Stimulated activated CD8-positive, alpha-beta memory T cell treated with anti-CD3 and anti-CD28 coated beads, Interleukin-2, amount 100 ng/mL, for 48 hours (primary cell): ENCODE measurements at regions not wholly inside any gene's neighbourhood (a gene's known extent, or its start where the extent isn't known, plus 50 kb on each side); places are given as distances from the start of the nearest gene placed in this dataset.

Source experiments
- DNase-seq, 2 donors: peaks; one replicate each; pipeline ENCODE4 v3.0.0-alpha.2; 2020; ENCODE audit warnings: low read depth in 2 of 2

DNA sequence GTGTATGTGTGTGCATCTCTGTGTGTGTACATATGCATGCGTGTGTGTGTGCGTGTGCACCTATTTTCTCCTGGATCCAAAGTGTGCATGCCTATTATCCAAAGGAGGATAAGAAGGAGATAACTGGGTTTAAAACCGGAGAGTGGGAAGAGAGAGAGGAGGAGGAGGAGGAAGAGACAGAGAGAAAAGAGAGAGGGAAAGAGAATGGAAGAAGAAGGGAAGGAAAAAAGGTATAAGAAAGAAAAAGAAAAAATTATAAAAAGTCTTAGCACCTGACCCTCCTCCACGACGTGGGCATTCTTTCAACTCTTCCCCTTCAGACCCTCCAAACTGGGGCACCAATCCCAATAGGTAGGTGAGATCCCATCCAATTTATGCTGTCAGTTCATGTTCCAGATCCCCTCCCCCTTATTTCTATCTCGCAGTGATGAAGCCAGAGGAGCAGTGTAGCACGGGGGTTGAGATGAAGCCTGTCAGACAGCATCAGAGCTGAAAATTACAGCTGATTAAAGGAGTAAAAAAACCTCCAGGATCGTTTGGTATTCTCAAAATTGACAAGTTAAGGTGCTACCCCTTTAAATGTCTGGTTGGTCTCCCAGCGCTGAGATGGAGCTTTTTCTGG, 386.7 kb upstream of the ATP5MC3 start:
- DNase-seq: no peak

DNA sequence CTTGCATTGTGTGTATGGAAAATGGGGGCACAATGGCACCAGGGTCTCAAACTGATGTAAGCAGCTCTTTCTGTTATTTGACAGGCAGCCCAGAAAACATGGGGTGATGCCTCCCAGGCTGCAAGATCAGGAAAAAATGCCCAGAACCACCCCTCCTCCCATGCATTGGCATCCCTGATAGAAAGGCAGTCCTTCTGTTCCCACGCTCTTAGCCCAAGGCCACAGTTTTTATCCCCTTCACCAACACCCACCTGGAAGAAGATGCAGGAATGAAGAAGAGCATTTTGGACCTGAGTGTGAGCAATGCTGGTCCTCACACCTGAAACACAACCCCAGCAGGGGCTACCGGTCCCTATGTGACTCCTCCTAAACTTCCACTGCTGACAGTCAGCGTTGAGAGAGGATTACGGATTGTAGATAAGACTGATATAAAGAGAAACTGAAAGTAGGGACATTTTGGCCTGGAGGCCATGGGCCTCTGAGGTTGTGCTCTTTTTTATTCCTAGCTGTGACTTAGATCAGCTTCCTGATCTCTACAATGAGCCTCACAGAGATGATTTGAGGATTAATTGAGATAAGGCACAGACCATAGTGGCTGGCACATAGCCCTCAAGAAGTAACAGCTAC, 386.0 kb upstream of the ATP5MC3 start:
- DNase-seq: no peak

DNA sequence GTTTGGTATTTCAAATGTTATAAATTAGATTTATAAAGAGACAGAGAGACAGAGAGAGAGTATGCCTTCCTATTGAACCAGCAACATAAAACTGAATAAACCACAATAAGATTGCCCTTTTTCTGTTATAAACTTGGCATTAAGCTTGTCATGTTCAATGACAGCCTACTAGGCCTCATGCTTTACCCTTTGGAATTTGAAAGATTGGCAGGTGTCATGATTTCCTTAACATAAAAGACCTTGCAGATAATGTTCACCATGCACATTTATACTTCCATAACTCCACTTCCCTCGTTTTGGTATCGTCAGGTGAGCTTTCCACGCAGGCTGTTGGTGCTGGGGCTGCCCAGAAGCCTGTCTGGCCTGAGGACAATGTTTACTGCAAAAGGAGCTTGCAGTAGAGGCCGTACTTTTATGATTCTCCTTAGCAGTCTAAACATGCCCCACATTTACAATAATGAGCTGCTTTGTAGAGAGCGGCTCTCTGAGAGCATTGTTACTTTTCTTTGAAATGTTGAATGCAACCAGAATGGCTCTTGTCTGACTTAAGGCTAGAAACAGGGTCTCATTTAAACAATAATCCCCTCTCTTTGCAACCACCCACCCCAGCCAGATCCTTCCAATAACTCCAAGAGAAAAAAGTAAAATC, 379.1 kb upstream of the ATP5MC3 start:
- DNase-seq: no peak

DNA sequence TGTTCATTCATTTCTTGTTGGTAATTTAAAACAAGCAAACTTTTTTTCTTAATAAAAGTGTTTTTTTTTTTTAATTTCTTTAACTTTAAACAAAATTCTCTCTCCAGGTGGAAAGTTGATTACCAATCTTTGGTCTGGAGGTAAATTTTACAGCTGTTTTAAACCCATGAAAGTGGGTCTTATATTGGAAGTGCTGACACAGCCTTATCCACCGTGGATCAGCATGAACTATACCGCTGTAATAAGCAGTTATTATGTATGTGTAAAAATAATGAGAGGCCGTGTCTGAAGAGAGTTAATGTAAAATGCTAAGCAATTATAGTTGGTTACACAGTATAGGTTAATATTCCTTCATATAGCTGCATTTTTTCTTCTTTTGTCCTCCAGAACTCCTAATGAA, 378.1 kb upstream of the ATP5MC3 start:
- no peak for DNase-seq

DNA sequence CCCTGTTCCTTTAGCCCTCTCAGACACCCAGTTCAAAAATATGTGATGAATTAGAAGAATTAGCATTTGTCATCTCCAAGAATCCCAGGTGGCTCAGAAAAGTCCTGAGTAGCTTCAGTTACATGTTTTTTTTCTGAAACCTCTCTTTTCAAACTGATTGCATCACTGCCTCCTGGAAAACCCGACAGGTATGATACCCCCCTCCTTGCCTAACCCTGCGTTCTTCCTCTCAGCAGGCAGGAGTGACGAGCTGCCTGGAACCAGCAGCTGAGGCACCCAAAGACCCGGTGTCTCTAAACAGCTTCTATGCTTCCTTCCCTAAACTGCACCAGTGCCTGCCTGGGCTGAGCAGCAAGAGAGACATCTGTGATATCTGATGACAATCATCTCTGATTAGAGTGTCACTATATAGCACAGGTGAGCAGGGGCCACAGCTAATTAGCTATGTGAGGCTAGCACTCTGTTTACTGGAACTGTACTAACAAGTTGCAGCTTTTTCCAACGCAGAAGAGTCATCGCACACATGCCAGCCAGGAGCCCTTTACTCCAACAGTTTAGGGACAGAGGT, 376.4 kb upstream of the ATP5MC3 start:
- no peak for DNase-seq

DNA sequence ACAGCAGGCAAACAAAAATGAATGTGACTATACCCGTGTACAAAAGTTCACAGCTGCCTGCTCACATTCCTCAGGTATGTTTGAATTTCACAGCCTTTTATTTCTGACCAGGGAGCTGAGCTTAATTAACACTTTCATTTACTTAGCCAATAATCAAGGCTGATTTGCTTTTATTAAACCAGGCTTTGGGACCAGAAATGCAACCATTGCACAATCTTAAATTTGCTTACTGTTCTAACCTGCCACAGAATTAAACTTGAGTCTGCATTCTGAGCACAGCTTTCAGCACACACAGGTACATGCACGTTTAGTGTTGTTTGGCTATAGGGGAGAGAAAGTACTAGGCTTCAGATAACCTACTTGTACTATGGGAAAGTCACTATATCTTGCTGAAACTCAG, 372.4 kb upstream of the ATP5MC3 start:
- DNase-seq: no peak

DNA sequence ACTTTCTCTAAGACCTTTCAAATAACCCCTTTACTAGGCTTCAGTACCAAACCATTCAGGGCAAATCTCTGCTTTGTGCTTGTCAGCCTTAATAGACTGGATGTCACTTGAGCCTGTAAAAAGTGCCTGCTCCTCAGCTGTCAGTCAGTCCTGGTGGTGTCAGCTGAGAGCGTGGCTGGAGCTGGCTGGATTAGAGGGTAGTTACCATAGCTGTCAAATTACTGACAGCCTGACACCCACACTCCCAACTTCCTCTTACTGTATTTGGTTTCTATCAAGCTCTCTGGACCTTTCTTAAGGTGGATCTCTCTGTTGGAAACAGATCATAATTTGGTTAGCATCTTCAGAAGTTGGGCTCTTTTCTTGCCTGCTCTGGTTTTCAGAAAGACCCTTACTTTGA, 371.4 kb upstream of the ATP5MC3 start:
- no peak for DNase-seq

DNA sequence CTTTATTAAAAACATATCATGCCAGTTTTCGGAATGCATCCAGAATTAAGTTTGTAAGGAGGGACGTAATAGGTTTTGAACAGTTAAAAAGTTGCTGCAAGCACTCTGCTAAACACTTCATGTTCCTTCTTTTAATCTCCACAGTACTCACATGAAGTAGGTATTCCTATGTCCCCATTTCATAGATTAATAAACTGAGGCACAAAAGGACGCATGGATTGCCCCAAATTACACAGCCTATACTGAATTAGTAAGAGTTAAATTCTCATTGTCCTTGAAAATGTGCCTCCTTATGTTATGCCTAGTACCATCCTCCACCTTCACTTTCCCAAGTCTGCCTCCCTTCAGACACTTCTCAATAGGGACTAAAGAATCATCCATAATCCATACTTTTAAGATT, 358.9 kb upstream of the ATP5MC3 start:
- no peak for DNase-seq

DNA sequence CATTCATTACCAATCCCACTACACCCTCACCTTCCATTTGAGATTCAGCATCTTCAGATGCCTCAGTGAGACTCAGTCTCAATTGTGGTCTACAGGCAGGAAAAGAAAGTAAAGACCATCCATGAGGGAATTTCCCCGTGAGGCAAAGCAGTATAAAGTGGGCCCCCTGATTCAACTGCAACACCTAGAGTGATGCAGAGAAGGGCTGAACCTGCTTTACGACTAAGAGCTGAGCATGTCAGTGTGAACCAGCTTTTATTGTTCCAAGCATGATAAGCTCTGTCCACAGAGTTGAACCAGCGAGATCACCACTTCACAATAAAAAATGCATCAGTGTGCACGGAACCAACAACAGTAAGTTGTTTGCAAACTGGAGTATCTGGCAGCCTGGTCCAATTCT, 357.6 kb upstream of the ATP5MC3 start:
- DNase-seq: no peak

DNA sequence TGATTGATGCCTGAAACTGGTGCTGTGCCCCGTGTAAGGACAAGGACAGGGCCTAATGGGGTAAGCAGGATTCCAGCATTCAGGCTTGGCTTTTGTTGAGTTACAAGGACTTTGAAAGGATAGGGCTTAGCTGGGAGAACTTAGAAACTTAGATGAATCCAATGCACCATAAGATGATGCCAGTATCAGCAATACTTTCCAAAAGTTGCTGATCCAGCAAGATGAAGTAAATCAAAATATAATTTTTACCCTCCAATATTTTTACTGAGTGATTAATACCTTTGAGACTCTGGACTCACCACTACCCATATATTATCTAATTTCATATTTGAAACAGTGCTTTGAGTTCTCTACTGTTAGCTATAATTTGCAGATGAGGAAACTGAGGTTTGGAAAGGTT, 354.5 kb upstream of the ATP5MC3 start:
- no peak for DNase-seq

DNA sequence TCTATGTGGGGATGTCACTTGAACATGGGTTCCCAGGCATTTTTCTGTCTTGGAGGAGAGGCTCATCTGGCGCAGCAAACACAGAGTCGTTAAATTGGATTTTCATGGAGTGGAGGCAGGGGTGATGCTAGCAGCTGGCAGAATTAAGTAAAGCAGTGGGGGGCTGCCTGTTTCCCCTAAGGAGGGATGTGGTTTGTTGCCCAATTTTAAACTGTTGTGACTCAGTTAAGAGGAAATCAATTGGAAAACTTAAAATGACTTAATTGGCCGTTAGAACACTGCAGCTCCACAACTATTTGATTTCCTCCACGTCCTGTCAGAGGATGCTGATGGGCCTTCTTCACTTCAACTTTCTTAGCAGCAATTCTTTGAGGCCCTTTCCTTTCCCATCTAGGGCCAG, 354.1 kb upstream of the ATP5MC3 start:
- DNase-seq: no peak

DNA sequence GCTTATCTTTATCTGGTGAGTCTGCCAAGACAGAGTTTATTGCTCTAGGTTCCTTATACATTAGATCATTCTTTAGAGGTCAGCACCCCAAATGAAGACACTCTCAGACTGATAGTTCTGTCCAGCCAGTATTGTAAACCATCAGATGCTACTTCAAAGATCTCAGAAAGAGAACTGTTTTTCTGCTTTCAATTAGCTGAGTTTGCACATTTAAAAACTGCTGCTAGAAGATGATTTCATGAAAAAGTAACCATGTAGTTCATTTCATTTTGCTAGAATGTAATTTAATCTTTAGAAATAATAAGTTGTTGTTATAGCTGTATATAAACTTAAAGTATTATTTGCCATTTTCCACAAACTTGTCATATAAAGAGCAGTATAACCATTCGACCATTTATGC, 344.5 kb upstream of the ATP5MC3 start:
- DNase-seq: no peak

DNA sequence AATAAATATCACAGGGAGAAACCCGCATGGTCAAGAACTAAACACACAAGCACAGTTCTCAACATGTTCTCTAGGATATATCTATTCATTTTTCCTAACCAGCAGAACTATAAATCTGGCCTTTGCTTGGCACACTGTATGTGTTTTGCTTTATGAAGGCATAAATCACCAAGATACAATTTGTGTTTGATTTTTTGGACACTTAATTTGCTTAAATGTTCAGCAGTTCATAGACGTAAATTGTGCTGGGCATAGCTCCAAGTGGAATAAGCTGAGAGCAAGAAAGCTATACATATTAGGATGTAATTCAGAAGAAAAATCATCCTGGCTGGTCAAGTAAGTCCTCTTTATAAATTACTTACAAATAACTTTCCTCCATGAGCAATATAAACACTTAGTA, 341.5 kb upstream of the ATP5MC3 start:
- DNase-seq: no peak

DNA sequence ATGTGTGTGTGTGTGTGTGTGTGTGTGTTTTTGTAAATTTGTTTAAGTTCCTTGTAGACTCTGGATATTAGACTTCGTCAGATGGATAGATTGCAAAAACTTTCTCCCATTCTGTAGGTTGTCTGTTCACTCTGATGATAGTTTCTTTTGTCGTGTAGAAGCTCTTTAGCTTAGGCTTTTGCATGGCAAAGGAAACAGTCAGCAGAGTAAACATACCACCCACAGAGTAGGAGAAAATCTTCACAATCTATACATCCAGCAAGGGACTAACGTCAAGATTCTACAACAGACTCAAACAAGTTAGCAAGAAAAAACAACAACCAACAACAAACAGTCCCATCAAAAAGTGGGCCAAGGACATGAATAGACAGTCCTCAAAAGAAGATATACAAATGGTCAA, 336.7 kb upstream of the ATP5MC3 start:
- no peak for DNase-seq

DNA sequence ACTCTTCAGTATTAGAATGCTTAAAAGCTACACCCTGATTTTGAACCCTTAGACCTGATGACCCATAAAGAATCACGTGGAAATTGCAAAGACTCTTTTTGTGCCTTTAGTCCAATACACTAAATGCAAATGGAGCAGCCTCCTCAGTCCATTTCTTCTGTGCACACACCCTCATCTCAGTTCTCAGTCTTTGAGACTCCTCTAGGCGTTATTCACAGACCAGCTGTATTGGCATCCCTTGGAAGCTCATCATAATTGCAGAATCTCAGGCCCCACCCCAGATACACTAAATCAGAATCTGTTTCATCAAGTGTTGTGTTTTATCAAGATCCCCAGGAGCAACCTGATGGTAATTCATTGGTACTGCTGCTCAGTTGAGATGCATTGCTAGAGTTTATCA, 335.0 kb upstream of the ATP5MC3 start:
- no peak for DNase-seq

DNA sequence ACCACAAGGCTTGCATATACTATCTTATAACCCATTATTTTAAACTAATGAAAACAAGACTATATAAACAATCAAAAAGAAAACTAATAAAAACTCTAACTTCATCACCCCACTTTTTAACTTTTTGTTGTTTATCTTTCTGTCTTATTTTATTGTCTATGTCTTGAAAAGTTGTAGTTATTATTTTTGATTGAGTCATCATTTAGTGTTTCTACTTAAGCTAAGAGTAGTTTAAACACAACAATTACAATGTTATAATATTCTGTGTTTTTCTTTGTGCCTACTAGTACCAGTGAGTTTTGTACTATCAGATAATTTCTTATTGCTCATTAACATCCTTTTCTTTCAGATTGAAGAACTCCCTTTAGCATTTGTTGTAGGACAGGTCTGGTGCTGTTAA, 318.7 kb upstream of the ATP5MC3 start:
- DNase-seq: no peak

DNA sequence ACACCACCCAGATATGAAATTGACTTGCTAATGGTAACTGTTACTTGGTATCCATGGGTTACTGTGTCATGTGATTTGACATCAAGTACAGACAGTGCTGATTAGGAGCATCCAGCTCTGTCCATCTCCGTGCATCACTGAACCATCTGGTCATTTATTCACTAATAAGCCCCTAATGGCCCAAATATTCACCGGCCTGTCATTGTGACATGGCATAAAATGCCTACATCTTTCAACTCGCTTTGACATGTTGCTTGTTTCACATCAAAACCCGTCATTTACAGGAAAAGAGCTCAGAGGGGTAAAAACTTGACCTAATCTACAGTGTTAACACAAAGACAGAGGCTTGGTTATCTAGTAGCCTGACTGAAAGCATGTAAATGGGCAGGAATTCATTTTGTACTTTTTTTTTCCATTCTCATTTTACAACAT, 308.9 kb upstream of the ATP5MC3 start:
- no peak for DNase-seq

DNA sequence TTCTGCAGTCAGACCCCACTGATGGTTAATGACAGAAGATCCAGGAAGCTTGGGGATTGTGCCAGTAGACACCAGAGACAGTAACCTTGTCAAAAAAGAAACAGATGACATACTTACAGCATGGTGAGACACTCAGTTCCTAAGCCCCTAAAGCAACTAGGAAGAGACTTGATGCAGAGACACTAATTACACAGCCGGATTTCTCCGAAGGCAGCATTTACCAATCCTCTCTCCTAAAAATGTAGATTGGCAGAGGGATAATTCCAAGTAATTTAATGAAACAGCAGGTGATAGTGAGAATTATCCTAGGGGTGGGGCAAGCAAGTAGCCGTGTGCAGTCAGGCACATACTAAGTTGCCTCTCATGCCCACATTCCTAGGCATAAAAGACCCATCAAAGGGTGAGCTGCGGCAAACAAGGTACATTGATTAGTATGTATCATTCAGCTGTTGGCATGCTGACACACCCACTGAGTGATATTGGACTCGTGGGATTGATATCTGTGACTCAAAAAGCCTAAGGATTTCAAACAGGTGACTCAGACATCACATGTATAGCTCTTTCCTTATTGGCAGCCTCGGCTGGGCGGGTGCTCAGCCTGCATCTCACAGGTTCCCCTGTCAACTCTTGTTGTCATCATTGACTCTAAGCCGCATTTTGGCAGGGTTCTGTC, 296.7 kb upstream of the ATP5MC3 start:
- no peak for DNase-seq

DNA sequence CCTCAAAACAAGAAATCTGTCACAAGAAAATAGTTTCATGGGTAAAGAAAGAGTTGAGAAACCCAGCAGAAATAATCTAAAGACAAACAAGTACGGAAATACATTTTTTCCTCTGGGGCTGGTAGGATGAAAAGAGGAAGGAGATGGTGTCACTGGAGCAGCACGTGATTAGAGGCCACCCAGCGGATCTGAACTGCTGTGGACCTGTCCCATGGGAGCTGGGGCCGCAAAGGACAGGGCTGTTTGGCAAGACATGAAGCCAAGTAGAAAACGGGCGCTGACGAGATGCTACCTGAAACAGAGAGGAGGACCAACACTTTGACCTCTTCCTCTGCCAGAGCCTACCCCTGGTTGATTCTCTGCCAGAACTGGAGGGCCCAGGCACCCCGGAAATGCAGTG, 295.4 kb upstream of the ATP5MC3 start:
- no peak for DNase-seq

DNA sequence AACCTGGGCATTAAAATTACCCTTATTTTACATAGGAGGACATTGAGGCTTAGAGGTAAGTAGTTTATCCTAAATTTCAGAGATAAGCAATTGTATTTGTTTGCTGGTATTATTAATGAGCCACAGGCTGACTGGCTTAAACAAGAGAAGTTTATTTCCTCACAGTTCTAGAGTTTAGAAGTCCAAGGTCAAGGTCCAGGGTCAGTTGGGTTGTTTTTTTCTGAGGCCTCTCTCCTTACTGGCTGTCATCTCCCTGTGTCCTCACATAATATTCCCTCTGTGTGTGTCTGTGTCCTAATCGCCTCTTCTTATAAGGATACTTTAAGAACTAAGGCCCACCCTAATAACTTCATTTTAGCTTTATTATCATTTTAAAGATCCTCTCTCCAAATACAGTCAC, 294.9 kb upstream of the ATP5MC3 start:
- no peak for DNase-seq

DNA sequence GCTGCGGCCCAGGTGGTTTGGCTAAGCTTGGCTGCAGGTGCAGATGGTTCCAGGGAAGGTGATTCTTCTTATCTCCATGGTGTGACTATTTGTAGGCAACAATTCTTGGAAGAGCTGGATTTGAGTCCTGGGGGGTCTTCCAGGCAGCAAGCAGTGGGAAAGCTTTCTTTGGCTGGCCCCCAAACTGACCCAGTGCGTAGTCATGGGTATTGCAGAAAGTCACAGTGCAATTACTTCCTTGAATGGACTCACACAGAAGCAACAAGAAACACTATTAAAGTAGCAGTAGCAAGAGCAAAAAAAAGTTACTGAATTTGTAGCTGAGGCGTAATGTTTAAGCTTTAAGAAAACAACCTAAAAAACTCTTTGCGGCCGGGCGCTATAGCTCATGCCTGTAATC, 293.6 kb upstream of the ATP5MC3 start:
- no peak for DNase-seq

DNA sequence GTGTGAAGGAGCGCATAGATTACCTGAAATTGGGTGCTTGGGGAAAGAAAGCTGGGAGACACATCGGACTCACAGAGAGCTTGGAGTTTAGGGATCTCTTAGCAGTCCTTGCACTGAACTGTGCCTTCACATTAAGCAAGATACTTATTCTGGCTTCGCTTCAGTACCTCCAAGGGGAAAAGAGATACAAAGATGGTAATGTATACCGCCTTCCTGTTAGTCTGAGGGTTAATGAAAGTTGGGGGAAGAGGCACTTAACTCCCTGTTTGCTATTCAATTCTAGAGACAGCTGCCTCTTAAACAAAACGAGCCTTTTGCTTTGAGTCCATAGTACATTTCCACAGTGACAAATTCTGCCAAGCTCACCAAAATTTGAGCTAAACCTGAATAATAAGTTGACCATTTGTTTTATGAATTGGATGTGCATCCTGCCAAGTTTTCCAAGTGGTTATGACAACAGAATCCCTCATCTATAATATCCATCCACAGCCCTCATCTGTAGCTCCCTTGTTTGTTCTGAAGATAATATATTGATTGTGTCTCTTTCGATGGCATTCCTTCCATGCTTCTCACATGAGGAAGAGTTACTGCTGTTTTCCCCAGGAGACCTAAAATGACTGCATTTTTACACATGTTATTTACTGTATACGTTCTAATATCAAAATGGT, 287.1 kb upstream of the ATP5MC3 start:
- DNase-seq: no peak
